Stimulated activated CD8-positive, alpha-beta memory T cell treated with anti-CD3 and anti-CD28 coated beads, Interleukin-2, amount 100 ng/mL, for 48 hours (primary cell): ENCODE measurements at regions not wholly inside any gene's neighbourhood (a gene's known extent, or its start where the extent isn't known, plus 50 kb on each side); places are given as distances from the start of the nearest gene placed in this dataset.
"Not testable (repeated sequence)": the region's sequence is repeated elsewhere in the genome, so short reads cannot be mapped to it uniquely, and the experiment has no call there.

Experiments used
- DNase-seq, 2 donors: peaks; one replicate each; pipeline ENCODE4 v3.0.0-alpha.2; 2020; ENCODE audit warnings: low read depth in 2 of 2

GRCh38 chr17:43345515-43345914 is 53.3 kb upstream of the ARL4D start:
- not testable (repeated sequence) for DNase-seq

GRCh38 chr17:43344685-43345084 is 54.1 kb upstream of the ARL4D start:
- no peak for DNase-seq

GRCh38 chr17:43342589-43342890 is 56.3 kb upstream of the ARL4D start:
- DNase-seq: no peak

GRCh38 chr17:43341715-43342588 is 56.8 kb upstream of the ARL4D start:
- DNase-seq: no peak

GRCh38 chr17:43338886-43339516 is 59.8 kb upstream of the ARL4D start:
- DNase-seq: peak; percentile 42 to 50

- no peak for DNase-seq
Measured at GRCh38 chr17:43337684-43338428, 60.9 kb upstream of the ARL4D start.

GRCh38 chr17:43334738-43335402 is 63.9 kb upstream of the ARL4D start:
- DNase-seq: no peak

GRCh38 chr17:43333433-43333943 is 65.3 kb upstream of the ARL4D start:
- no peak for DNase-seq

GRCh38 chr17:43332230-43332629 is 66.6 kb upstream of the ARL4D start:
- DNase-seq: no peak

- DNase-seq: no peak
Measured at GRCh38 chr17:43330876-43331639, 67.7 kb upstream of the ARL4D start.

GRCh38 chr17:43329183-43329582 is 69.6 kb upstream of the ARL4D start:
- no peak for DNase-seq

- DNase-seq: no peak
Measured at GRCh38 chr17:43328650-43329049, 70.1 kb upstream of the ARL4D start.

- DNase-seq: no peak
Measured at GRCh38 chr17:43327834-43328420, 70.9 kb upstream of the ARL4D start.

GRCh38 chr17:43327421-43327820 is 71.4 kb upstream of the ARL4D start:
- no peak for DNase-seq

GRCh38 chr17:43326490-43327275 is 72.1 kb upstream of the ARL4D start:
- DNase-seq: no peak

GRCh38 chr17:43324205-43324893 is 74.4 kb upstream of the ARL4D start:
- no peak for DNase-seq

- DNase-seq: no peak
Measured at GRCh38 chr17:43319293-43320124, 79.3 kb upstream of the ARL4D start.

GRCh38 chr17:43316522-43317142 is 82.2 kb upstream of the ARL4D start:
- no peak for DNase-seq
